H1 (cell line): ENCODE measurements at regions not wholly inside any gene's neighbourhood (a gene's known extent, or its start where the extent isn't known, plus 50 kb on each side); places are given as distances from the start of the nearest gene placed in this dataset.

Source experiments
- CTCF ChIA-PET: fragments of 300-600 bp; sonication (Branson Sonifier 250); formaldehyde crosslinking; loops from one replicate; lab custom pipeline; 2021; ENCODE audit not compliant: partially characterized antibody; lab: Charles Lee
- POLR2A ChIA-PET: fragments of 300-600 bp; sonication (Branson Sonifier 250); formaldehyde crosslinking; loops from one replicate; lab custom pipeline; 2021; ENCODE audit warnings: inconsistent platforms; ENCODE audit not compliant: partially characterized antibody; lab: Charles Lee
- DNase-seq, 2 experiments: peaks; one replicate each; pipeline versions ENCODE4 v3.0.0 to v3.0.0-alpha.2; 2010 to 2022; ENCODE audit warnings: low spot score in 2 of 2, low read depth in 1 of 2, mixed read lengths in 1 of 2
- FAIRE-seq: peaks from 2 replicates; lab custom pipeline; 2011; peaks lifted over from hg19 to GRCh38; lab: Jason Lieb, UNC
- H2AFZ ChIP-seq: 2 replicates; pipeline ENCODE4 v1.8.1; 2012; ENCODE audit warnings: low read length, inconsistent platforms
- H2AK5ac ChIP-seq: 2 replicates; pipeline ENCODE4 v1.6.1; 2013; ENCODE audit warnings: low read depth, low read length
- H2BK120ac ChIP-seq: replicated peaks from 2 replicates; pipeline ENCODE3; 2013; ENCODE audit warnings: low read depth, low read length, inconsistent platforms
- H2BK12ac ChIP-seq: 2 replicates; pipeline ENCODE4 v1.6.1; 2013; ENCODE audit warnings: low read depth, low read length
- H2BK15ac ChIP-seq: 2 replicates; pipeline ENCODE4 v1.6.1; 2013; ENCODE audit warnings: low read length
- H2BK20ac ChIP-seq: 2 replicates; pipeline ENCODE4 v1.6.1; 2013; ENCODE audit warnings: low read length
- H2BK5ac ChIP-seq: 2 replicates; pipeline ENCODE4 v1.6.1; 2013; ENCODE audit warnings: low read depth, low read length
- H3K14ac ChIP-seq: 2 replicates; pipeline ENCODE4 v1.6.1; 2013; ENCODE audit warnings: inconsistent platforms; ENCODE audit not compliant: insufficient read length
- H3K18ac ChIP-seq: 2 replicates; pipeline ENCODE4 v1.6.1; 2013; ENCODE audit warnings: low read length; ENCODE audit errors: extremely low read depth
- H3K23ac ChIP-seq: 2 replicates; pipeline ENCODE4 v1.6.1; 2013; ENCODE audit warnings: inconsistent platforms; ENCODE audit not compliant: insufficient read length
- H3K23me2 ChIP-seq: 2 replicates; pipeline ENCODE4 v1.6.1; 2013; ENCODE audit warnings: low read depth, low read length
- H3K27ac ChIP-seq: 2 replicates; pipeline ENCODE4 v1.6.1; 2011; ENCODE audit warnings: low read depth, low read length, inconsistent platforms
- H3K27me3 ChIP-seq, 4 experiments: replicated peaks in 1 of 4; 1 replicate in 1 of 4; 2 replicates in 3 of 4; pipeline versions ENCODE4 v1.6.1 to v1.8.1; 2011 to 2013; ENCODE audit warnings: low read length in 3 of 4, mild to moderate bottlenecking in 3 of 4, inconsistent platforms in 2 of 4, mixed read lengths in 2 of 4, moderate library complexity in 1 of 4; ENCODE audit not compliant: control insufficient read depth in 3 of 4, insufficient read depth in 3 of 4; ENCODE audit errors: extremely low read depth in 1 of 4
- H3K36me3 ChIP-seq, 4 experiments: 2 replicates each; pipeline versions ENCODE4 v1.6.1 to v1.8.1; 2011 to 2013; ENCODE audit warnings: mild to moderate bottlenecking in 4 of 4, low read length in 3 of 4, moderate library complexity in 2 of 4, control low read depth in 1 of 4, inconsistent platforms in 1 of 4; ENCODE audit not compliant: insufficient read depth in 4 of 4, control insufficient read depth in 2 of 4
- H3K4ac ChIP-seq: replicated peaks from 2 replicates; pipeline ENCODE3; 2013; ENCODE audit warnings: low read length, low read depth, mixed read lengths, inconsistent platforms; ENCODE audit not compliant: insufficient read length
- H3K4me1 ChIP-seq, 4 experiments: replicated peaks in 1 of 4; 1 replicate in 1 of 4; 2 replicates in 3 of 4; pipeline versions ENCODE4 v1.6.1 to v1.8.1; 2011 to 2013; ENCODE audit warnings: low read length in 3 of 4, inconsistent platforms in 2 of 4, mixed read lengths in 1 of 4; ENCODE audit not compliant: insufficient read depth in 4 of 4, control insufficient read depth in 3 of 4
- H3K4me2 ChIP-seq, 2 experiments: 2 replicates each; pipeline versions ENCODE4 v1.6.1 to v1.8.1; 2011 to 2013; ENCODE audit warnings: low read depth in 2 of 2, low read length in 2 of 2, control low read depth in 1 of 2, inconsistent platforms in 1 of 2, mild to moderate bottlenecking in 1 of 2; ENCODE audit not compliant: insufficient read depth in 1 of 2
- H3K4me3 ChIP-seq, 4 experiments: fragments of 200-600, 300-600 bp in 1 of 4; sonication (generic), shearing (Covaris generic), sonication (Bioruptor Twin) in 1 of 4; 2 replicates each; pipeline versions ENCODE4 v1.5.1 to v1.8.1; 2011 to 2016; ENCODE audit warnings: low read length in 4 of 4, low read depth in 3 of 4, control low read depth in 2 of 4, inconsistent platforms in 2 of 4, mild to moderate bottlenecking in 2 of 4, mixed read lengths in 1 of 4, moderate library complexity in 1 of 4; ENCODE audit not compliant: insufficient read depth in 2 of 4; ENCODE audit errors: extremely low read depth in 1 of 4
- H3K56ac ChIP-seq: replicated peaks from 2 replicates; pipeline ENCODE3; 2013; ENCODE audit warnings: low read depth, mild to moderate bottlenecking, mixed read lengths, low read length, inconsistent platforms; ENCODE audit not compliant: insufficient read length
- H3K79me1 ChIP-seq: 2 replicates; pipeline ENCODE4 v1.6.1; 2013; ENCODE audit warnings: low read depth, low read length, control low read depth
- H3K79me2 ChIP-seq, 2 experiments: 2 replicates each; pipeline versions ENCODE4 v1.6.1 to v1.8.1; 2012 to 2013; ENCODE audit warnings: low read length in 2 of 2, mild to moderate bottlenecking in 2 of 2, inconsistent platforms in 1 of 2; ENCODE audit not compliant: insufficient read depth in 2 of 2, control insufficient read depth in 1 of 2
- H3K9ac ChIP-seq, 4 experiments: replicated peaks in 1 of 4; 1 replicate in 1 of 4; 2 replicates in 3 of 4; pipeline versions ENCODE4 v1.6.1 to v1.8.1; 2011 to 2013; ENCODE audit warnings: low read depth in 3 of 4, low read length in 3 of 4, control low read depth in 2 of 4, mild to moderate bottlenecking in 2 of 4, moderate library complexity in 2 of 4, inconsistent platforms in 1 of 4; ENCODE audit errors: extremely low read depth in 1 of 4
- H3K9me3 ChIP-seq, 2 experiments: 2 replicates each; pipeline versions ENCODE4 v1.6.1 to v1.8.1; 2012 to 2013; ENCODE audit warnings: mild to moderate bottlenecking in 2 of 2, moderate library complexity in 2 of 2, control low read depth in 1 of 2, inconsistent platforms in 1 of 2, low read depth in 1 of 2, low read length in 1 of 2, mixed read lengths in 1 of 2; ENCODE audit not compliant: insufficient read depth in 2 of 2
- H4K20me1 ChIP-seq, 2 experiments: replicated peaks in 1 of 2; 2 replicates each; pipeline versions ENCODE3 to v1.8.1; 2011 to 2013; ENCODE audit warnings: inconsistent platforms in 2 of 2, low read length in 2 of 2, mild to moderate bottlenecking in 1 of 2; ENCODE audit not compliant: insufficient read depth in 2 of 2, control insufficient read depth in 1 of 2
- H4K5ac ChIP-seq: 2 replicates; pipeline ENCODE4 v1.6.1; 2013; ENCODE audit warnings: low read length, low read depth, mixed read lengths, inconsistent platforms; ENCODE audit not compliant: insufficient read length
- H4K8ac ChIP-seq: 2 replicates; pipeline ENCODE4 v1.8.0; 2013; ENCODE audit warnings: mild to moderate bottlenecking, moderate library complexity, low read length, inconsistent platforms; ENCODE audit not compliant: insufficient read depth; ENCODE audit errors: extremely low read depth
- H4K91ac ChIP-seq: replicated peaks from 2 replicates; pipeline ENCODE3; 2013; ENCODE audit warnings: low read length, mixed read lengths, inconsistent platforms; ENCODE audit not compliant: insufficient read length
- RNF2 ChIP-seq: fragments of 200-900, 300-1000 bp; sonication (generic); IDR thresholded peaks from 2 replicates; pipeline ENCODE4 v1.7.1; 2016; ENCODE audit warnings: borderline replicate concordance, low read depth, mild to moderate bottlenecking, antibody characterized with exemption, low read length; ENCODE audit not compliant: poor library complexity, severe bottlenecking; ENCODE audit errors: missing control alignments
- SP2 ChIP-seq: IDR thresholded peaks from 2 replicates; pipeline ENCODE4 v1.6.1; 2012; ENCODE audit warnings: mild to moderate bottlenecking, low read length, inconsistent platforms
- TAF7 ChIP-seq: optimal IDR thresholded peaks from 2 replicates; pipeline ENCODE3; 2011; ENCODE audit warnings: low read depth, mild to moderate bottlenecking, inconsistent platforms, low read length, moderate library complexity, borderline replicate concordance
- WGBS, 2 experiments: shearing (Covaris generic) in 1 of 2; methylation state at CpG; one replicate each; pipeline versions ENCODE4 v1.1.6 to v1.1.7; 2013 to 2015; ENCODE audit warnings: low lambda C conversion rate in 2 of 2, mixed read lengths in 2 of 2, inconsistent platforms in 1 of 2, low coverage in 1 of 2, missing lambda C conversion rate in 1 of 2; ENCODE audit not compliant: insufficient replicate concordance in 2 of 2, insufficient coverage in 1 of 2, insufficient read length in 1 of 2; ENCODE audit errors: extremely low coverage in 1 of 2, missing lambda C conversion rate in 1 of 2; 5-methylcytosine and 5-hydroxymethylcytosine counted together

- Histone ChIP-seq H3K23me2 (no peaks in the 10 kb centered on the region), H3K18ac (no peak overlapping the region), H4K91ac (no peak overlapping the region), H2BK12ac (no peak overlapping the region), H3K9ac (no peak overlapping the region), H3K4ac (no peak overlapping the region), H3K4me2 (no peak overlapping the region), H3K36me3 (peaks cover 0 to 3% (median 0%) of the 10 kb centered on the region in 4 experiments; a peak in 1 of 8 replicates), H3K23ac (no peak overlapping the region), H2BK15ac (no peak overlapping the region), H3K9me3 (peaks cover 2 to 13% of the 10 kb centered on the region in 2 experiments; a peak in 2 of 4 replicates), H2BK120ac (no peak overlapping the region), H3K4me1 (no peaks in the 10 kb centered on the region; a peak in 1 of 7 replicates), H3K56ac (no peak overlapping the region), H3K27me3 (no peaks in the 10 kb centered on the region), H3K14ac (no peak overlapping the region), H2AK5ac (no peak overlapping the region), H4K5ac (no peak overlapping the region), H2BK20ac (no peak overlapping the region), H4K20me1 (no peaks in the 10 kb centered on the region), H3K79me2 (no peaks in the 10 kb centered on the region), H4K8ac (no peak overlapping the region), H3K4me3 (no peak overlapping the region), H3K27ac (no peak overlapping the region), H2BK5ac (no peak overlapping the region), H2AFZ (no peak overlapping the region), H3K79me1 (no peaks in the 10 kb centered on the region)
- ChIA-PET POLR2A (no interaction called here), CTCF (interaction anchor here (0.6 to 2.5 kb wide), 3 partner anchors 9 to 455 kb away, joined by 3 to 6 read pairs (median 3); no protein-coding TSS in a partner anchor)
- DNase-seq: no peak
- no peak for FAIRE-seq
- WGBS, 2 experiments: 87% methylated on average over 16 of the region's 21 CpGs; no CpG with 5 or more reads in 1 of the 2 experiments
- TF ChIP-seq TAF7 (no peak), RNF2 (no peak), SP2 (no peak)
Measured at GRCh38 chr9:85290019-85290418, 451.7 kb downstream of the AGTPBP1 start.
